ENCODE measurements at regions not wholly inside any gene's neighbourhood (a gene's known extent, or its start where the extent isn't known, plus 50 kb on each side); places are given as distances from the start of the nearest gene placed in this dataset.

DNA sequence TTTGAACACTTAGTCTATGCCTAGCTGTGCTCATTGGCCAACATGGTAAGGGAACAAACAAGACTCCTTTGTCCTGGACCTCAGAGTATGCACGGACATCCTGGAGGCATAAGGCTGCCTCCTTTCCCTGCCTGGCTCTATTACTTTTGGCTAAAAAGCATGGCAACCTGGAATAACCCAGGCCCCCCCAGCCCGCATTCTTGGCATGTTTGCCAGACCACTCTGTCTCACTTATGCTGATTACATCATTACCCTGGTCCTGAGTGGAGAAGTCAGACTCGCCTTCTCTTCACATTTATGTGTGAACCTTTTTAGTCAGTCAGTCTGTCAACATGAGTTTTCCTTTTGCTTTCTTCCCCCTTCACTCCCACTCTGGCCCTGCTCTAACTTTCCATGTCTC, 58.0 kb upstream of the ELK3 start:
- TF ChIP-seq, protein P1, sequence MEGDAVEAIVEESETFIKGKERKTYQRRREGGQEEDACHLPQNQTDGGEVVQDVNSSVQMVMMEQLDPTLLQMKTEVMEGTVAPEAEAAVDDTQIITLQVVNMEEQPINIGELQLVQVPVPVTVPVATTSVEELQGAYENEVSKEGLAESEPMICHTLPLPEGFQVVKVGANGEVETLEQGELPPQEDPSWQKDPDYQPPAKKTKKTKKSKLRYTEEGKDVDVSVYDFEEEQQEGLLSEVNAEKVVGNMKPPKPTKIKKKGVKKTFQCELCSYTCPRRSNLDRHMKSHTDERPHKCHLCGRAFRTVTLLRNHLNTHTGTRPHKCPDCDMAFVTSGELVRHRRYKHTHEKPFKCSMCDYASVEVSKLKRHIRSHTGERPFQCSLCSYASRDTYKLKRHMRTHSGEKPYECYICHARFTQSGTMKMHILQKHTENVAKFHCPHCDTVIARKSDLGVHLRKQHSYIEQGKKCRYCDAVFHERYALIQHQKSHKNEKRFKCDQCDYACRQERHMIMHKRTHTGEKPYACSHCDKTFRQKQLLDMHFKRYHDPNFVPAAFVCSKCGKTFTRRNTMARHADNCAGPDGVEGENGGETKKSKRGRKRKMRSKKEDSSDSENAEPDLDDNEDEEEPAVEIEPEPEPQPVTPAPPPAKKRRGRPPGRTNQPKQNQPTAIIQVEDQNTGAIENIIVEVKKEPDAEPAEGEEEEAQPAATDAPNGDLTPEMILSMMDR (conservative IDR thresholded peaks at IDR 0.05; ENCODE audit: low read depth in 2 of 2): no peak
- TF ChIP-seq EZH2 (IDR thresholded peaks at IDR 0.05; ENCODE audit: low read depth, unreplicated experiment) (no peak), CREB1 (CRISPR knock-in tag; IDR thresholded peaks at IDR 0.05; ENCODE audit: low read depth) (no peak), POLR2AphosphoS5 (IDR thresholded peaks at IDR 0.05; ENCODE audit: low read depth) (no peak), EZH2phosphoT487 (IDR thresholded peaks at IDR 0.05; ENCODE audit: unreplicated experiment) (no peak), JUNB (IDR thresholded peaks at IDR 0.05; ENCODE audit: unreplicated experiment) (no peak), STAT1 (IDR thresholded peaks at IDR 0.05; ENCODE audit: unreplicated experiment) (no peak)
- TF ChIP-seq, protein P2, sequence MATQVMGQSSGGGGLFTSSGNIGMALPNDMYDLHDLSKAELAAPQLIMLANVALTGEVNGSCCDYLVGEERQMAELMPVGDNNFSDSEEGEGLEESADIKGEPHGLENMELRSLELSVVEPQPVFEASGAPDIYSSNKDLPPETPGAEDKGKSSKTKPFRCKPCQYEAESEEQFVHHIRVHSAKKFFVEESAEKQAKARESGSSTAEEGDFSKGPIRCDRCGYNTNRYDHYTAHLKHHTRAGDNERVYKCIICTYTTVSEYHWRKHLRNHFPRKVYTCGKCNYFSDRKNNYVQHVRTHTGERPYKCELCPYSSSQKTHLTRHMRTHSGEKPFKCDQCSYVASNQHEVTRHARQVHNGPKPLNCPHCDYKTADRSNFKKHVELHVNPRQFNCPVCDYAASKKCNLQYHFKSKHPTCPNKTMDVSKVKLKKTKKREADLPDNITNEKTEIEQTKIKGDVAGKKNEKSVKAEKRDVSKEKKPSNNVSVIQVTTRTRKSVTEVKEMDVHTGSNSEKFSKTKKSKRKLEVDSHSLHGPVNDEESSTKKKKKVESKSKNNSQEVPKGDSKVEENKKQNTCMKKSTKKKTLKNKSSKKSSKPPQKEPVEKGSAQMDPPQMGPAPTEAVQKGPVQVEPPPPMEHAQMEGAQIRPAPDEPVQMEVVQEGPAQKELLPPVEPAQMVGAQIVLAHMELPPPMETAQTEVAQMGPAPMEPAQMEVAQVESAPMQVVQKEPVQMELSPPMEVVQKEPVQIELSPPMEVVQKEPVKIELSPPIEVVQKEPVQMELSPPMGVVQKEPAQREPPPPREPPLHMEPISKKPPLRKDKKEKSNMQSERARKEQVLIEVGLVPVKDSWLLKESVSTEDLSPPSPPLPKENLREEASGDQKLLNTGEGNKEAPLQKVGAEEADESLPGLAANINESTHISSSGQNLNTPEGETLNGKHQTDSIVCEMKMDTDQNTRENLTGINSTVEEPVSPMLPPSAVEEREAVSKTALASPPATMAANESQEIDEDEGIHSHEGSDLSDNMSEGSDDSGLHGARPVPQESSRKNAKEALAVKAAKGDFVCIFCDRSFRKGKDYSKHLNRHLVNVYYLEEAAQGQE (IDR thresholded peaks at IDR 0.05; ENCODE audit: unreplicated experiment): no peak
